HepG2 (cell line): ENCODE measurements at regions not wholly inside any gene's neighbourhood (a gene's known extent, or its start where the extent isn't known, plus 50 kb on each side); places are given as distances from the start of the nearest gene placed in this dataset.

Experiments used
- ATAC-seq: fragments of 200-7000 bp; cut with Tn5 transposase; 3 replicates; pipeline ENCODE4 v1.9.1; 2020; ENCODE audit warnings: mild to moderate bottlenecking, moderate library complexity
- BruUV-seq: library from RNA; stranded (reverse); fragments of 400-500 nt; replicated peaks from 2 replicates; lab custom pipeline; 2021; lab: Mats Ljungman, UMichigan
- CTCF ChIA-PET: fragments of 300-600 bp; formaldehyde crosslinking; extraction: SDS; loops from one replicate; lab custom pipeline; 2021; ENCODE audit warnings: low total read pairs, inconsistent platforms, low intra/inter-chr PET ratio; lab: Yijun Ruan, JAX
- POLR2A ChIA-PET: fragments of 350-600 bp; sonication (Branson Sonifier 250); formaldehyde crosslinking; loops from one replicate; lab custom pipeline; 2020; ENCODE audit warnings: antibody characterized with exemption, inconsistent platforms; lab: Yijun Ruan, JAX
- DNase-seq: peaks from one replicate; pipeline ENCODE4 v3.0.0-alpha.2; 2015; ENCODE audit warnings: low spot score
- FAIRE-seq: peaks from 3 replicates; lab custom pipeline; 2011; peaks lifted over from hg19 to GRCh38; lab: Jason Lieb, UNC
- H2AFZ ChIP-seq: one replicate; pipeline ENCODE4 v1.6.1; 2011; ENCODE audit warnings: low read length, inconsistent platforms
- H3K27ac ChIP-seq: fragments of 300-600 bp; 3 replicates; pipeline ENCODE4 v1.8.0; 2011; ENCODE audit warnings: mixed run types, mild to moderate bottlenecking, mixed read lengths, low read length, inconsistent platforms; ENCODE audit not compliant: insufficient read depth; ENCODE audit errors: extremely low read length
- H3K27me3 ChIP-seq, 2 experiments: fragments of 200-600 bp in 1 of 2; 2 replicates in 1 of 2; 3 replicates in 1 of 2; pipeline versions ENCODE4 v1.6.0 to v1.8.0; 2011; ENCODE audit warnings: low read length in 2 of 2, mild to moderate bottlenecking in 2 of 2, moderate library complexity in 2 of 2, inconsistent platforms in 1 of 2; ENCODE audit not compliant: insufficient read depth in 2 of 2, control insufficient read depth in 1 of 2
- H3K36me3 ChIP-seq, 2 experiments: fragments of 200-600 bp in 1 of 2; replicated peaks in 1 of 2; 2 replicates in 1 of 2; 3 replicates in 1 of 2; pipeline versions ENCODE4 v1.5.1 to v1.8.0; 2011; ENCODE audit warnings: low read length in 2 of 2, inconsistent platforms in 1 of 2; ENCODE audit not compliant: insufficient read depth in 2 of 2, control insufficient read depth in 1 of 2
- H3K4me1 ChIP-seq: 2 replicates; pipeline ENCODE4 v1.5.1; 2012; ENCODE audit warnings: low read length, inconsistent platforms; ENCODE audit not compliant: insufficient read depth
- H3K4me2 ChIP-seq: 2 replicates; pipeline ENCODE4 v1.6.0; 2011; ENCODE audit warnings: low read depth, low read length, inconsistent platforms
- H3K4me3 ChIP-seq, 3 experiments: fragments of 200-600 bp in 1 of 3; sonication (generic), shearing (Covaris generic) in 1 of 3; replicated peaks in 1 of 3; 2 replicates each; pipeline ENCODE4 v1.5.1; 2011 to 2016; ENCODE audit warnings: low read length in 3 of 3, inconsistent platforms in 2 of 3, low read depth in 2 of 3, mild to moderate bottlenecking in 2 of 3, control low read depth in 1 of 3, mixed read lengths in 1 of 3; ENCODE audit not compliant: insufficient read depth in 1 of 3
- H3K79me2 ChIP-seq: one replicate; pipeline ENCODE4 v1.6.1; 2011; ENCODE audit warnings: low read length, inconsistent platforms; ENCODE audit not compliant: insufficient read depth
- H3K9ac ChIP-seq: 2 replicates; pipeline ENCODE4 v1.6.0; 2011; ENCODE audit warnings: mild to moderate bottlenecking, low read depth, low read length, inconsistent platforms; ENCODE audit not compliant: insufficient read depth
- H3K9me3 ChIP-seq: 2 replicates; pipeline ENCODE4 v1.5.1; 2012; ENCODE audit warnings: mild to moderate bottlenecking, low read length
- H4K20me1 ChIP-seq: 2 replicates; pipeline ENCODE4 v1.6.0; 2011; ENCODE audit warnings: inconsistent platforms, mild to moderate bottlenecking, low read length, moderate library complexity; ENCODE audit not compliant: insufficient read depth
- EED ChIP-seq: sonication (generic); formaldehyde crosslinking; IDR thresholded peaks from 2 replicates; pipeline ENCODE4 v1.5.0; 2020; ENCODE audit warnings: mild to moderate bottlenecking, missing genetic modification reagents
- ELK4 ChIP-seq: sonication (generic); formaldehyde crosslinking; IDR thresholded peaks from 2 replicates; pipeline ENCODE4 v1.9.0; 2021; ENCODE audit warnings: missing genetic modification reagents, borderline replicate concordance
- PHF8 ChIP-seq: sonication (generic); formaldehyde crosslinking; IDR thresholded peaks from 2 replicates; pipeline ENCODE4 v1.5.0; 2020; ENCODE audit warnings: missing genetic modification reagents
- PLSCR1 ChIP-seq: sonication (generic); formaldehyde crosslinking; IDR thresholded peaks from 2 replicates; pipeline ENCODE4 v1.5.0; 2020; ENCODE audit warnings: missing genetic modification reagents, mild to moderate bottlenecking, borderline replicate concordance
- REXO4 ChIP-seq: sonication (generic); formaldehyde crosslinking; IDR thresholded peaks from 2 replicates; pipeline ENCODE4 v1.8.0; 2022; ENCODE audit warnings: missing genetic modification reagents, mild to moderate bottlenecking, borderline replicate concordance
- SRSF1 ChIP-seq: fragments of 200-400 bp; formaldehyde crosslinking; optimal IDR thresholded peaks from 2 replicates; pipeline ENCODE3; 2017; ENCODE audit warnings: mild to moderate bottlenecking, low read depth, low read length, moderate library complexity
- TSC22D2 ChIP-seq: sonication (generic); formaldehyde crosslinking; IDR thresholded peaks from 2 replicates; pipeline ENCODE4 v1.5.1; 2020; ENCODE audit warnings: missing genetic modification reagents, mild to moderate bottlenecking, borderline replicate concordance
- ZC3H13 ChIP-seq: sonication (generic); formaldehyde crosslinking; IDR thresholded peaks from 2 replicates; pipeline ENCODE4 v1.8.1; 2023; ENCODE audit warnings: mild to moderate bottlenecking, missing genetic modification reagents, moderate library complexity
- ZNF207 ChIP-seq: fragments of 450-650 bp; IDR thresholded peaks from 2 replicates; pipeline ENCODE4 v1.6.1; 2016; ENCODE audit warnings: antibody characterized with exemption, borderline replicate concordance
- ZNF234 ChIP-seq: sonication (generic); formaldehyde crosslinking; conservative IDR thresholded peaks from 2 replicates; pipeline ENCODE4 v1.5.1; 2020; ENCODE audit warnings: mild to moderate bottlenecking, missing genetic modification reagents
- ZNF3 ChIP-seq: IDR thresholded peaks from 2 replicates; pipeline ENCODE4 v1.7.0; 2017; ENCODE audit warnings: inconsistent platforms
- ZNF431 ChIP-seq: sonication (generic); formaldehyde crosslinking; IDR thresholded peaks from 2 replicates; pipeline ENCODE4 v1.9.0; 2022; ENCODE audit warnings: missing genetic modification reagents, low read depth, mild to moderate bottlenecking, borderline replicate concordance
- ZNF446 ChIP-seq: sonication (generic); formaldehyde crosslinking; IDR thresholded peaks from 2 replicates; pipeline ENCODE4 v1.5.0; 2020; ENCODE audit warnings: mild to moderate bottlenecking, missing genetic modification reagents
- ZNF557 ChIP-seq: sonication (generic); formaldehyde crosslinking; IDR thresholded peaks from 2 replicates; pipeline ENCODE4 v1.4.0; 2020; ENCODE audit warnings: missing genetic modification reagents
- ZNF687 ChIP-seq: sonication (generic); formaldehyde crosslinking; IDR thresholded peaks from 2 replicates; pipeline ENCODE4 v1.5.1; 2020; ENCODE audit warnings: mild to moderate bottlenecking, missing genetic modification reagents, moderate library complexity
- ZNF75D ChIP-seq: sonication (generic); formaldehyde crosslinking; IDR thresholded peaks from 2 replicates; pipeline ENCODE4 v1.8.1; 2023; ENCODE audit warnings: missing genetic modification reagents, mild to moderate bottlenecking, borderline replicate concordance
- WGBS: methylation state at CpG from one replicate; pipeline ENCODE4 v1.1.6; 2017; ENCODE audit warnings: low lambda C conversion rate; 5-methylcytosine and 5-hydroxymethylcytosine counted together
- in situ Hi-C: cut with HindIII; loops from 2 replicates; pipeline ENCODE4 v1.10.0; 2017; ENCODE audit warnings: low pct_unique_long_range_greater_than_20kb; ENCODE audit not compliant: extremely low pct_ligation_motif_present
- intact Hi-C: fragments of 100-400 bp; cut with micrococcal nuclease; formaldehyde crosslinking; loops from one replicate; pipeline ENCODE4 v1.10.0; 2022; ENCODE audit not compliant: unreplicated experiment

- DNase-seq (no peak), ATAC-seq (no peak), FAIRE-seq (no peak)
- Histone ChIP-seq H2AFZ (no peak overlapping the region), H3K4me3 (no peak overlapping the region), H3K36me3 (no peaks in the 10 kb centered on the region), H3K9me3 (no peaks in the 10 kb centered on the region), H4K20me1 (no peaks in the 10 kb centered on the region), H3K9ac (no peak overlapping the region), H3K79me2 (no peaks in the 10 kb centered on the region), H3K4me2 (no peak overlapping the region), H3K4me1 (0 out of 2 replicates have a peak, but pooled peaks cover under 1% of the 10 kb centered on the region), H3K27ac (no peak overlapping the region), H3K27me3 (peaks cover 0 to 6% of the 10 kb centered on the region in 2 experiments; a peak in 2 of 5 replicates)
- intact Hi-C loops = loop anchor here (5.0 kb wide), 1 partner anchor 814 kb away; no protein-coding TSS in a partner anchor
- ChIA-PET POLR2A (no interaction called here), CTCF (no interaction called here)
- no TSS peak for BruUV-seq
- in situ Hi-C loops = loop anchor here (25.0 kb wide), 2 partner anchors 1061 to 1261 kb away; partner anchors contain the start of gene MN1
- whole genome bisulfite sequencing = 25% methylated on average over 4 of the region's 5 CpGs
- TF ChIP-seq ZC3H13 (CRISPR knock-in tag) (no peak), ZNF557 (no peak), PHF8 (CRISPR knock-in tag) (no peak), SRSF1 (no peak), REXO4 (no peak), ZNF234 (CRISPR knock-in tag) (no peak), EED (CRISPR knock-in tag) (no peak), ZNF431 (CRISPR knock-in tag) (no peak), ELK4 (CRISPR knock-in tag) (no peak), ZNF446 (CRISPR knock-in tag) (no peak), ZNF687 (no peak), ZNF207 (no peak), ZNF3 (CRISPR knock-in tag) (no peak), PLSCR1 (CRISPR knock-in tag) (no peak), TSC22D2 (CRISPR knock-in tag) (no peak), ZNF75D (no peak)
These were observed 93.8 kb downstream of the MIAT start for GRCh38 chr22:26751217-26751616.
